Breast epithelium (tissue), 4 donors: ENCODE measurements at regions not wholly inside any gene's neighbourhood (a gene's known extent, or its start where the extent isn't known, plus 50 kb on each side); places are given as distances from the start of the nearest gene placed in this dataset.

Source experiments
- DNase-seq, 2 donors: peaks; one replicate each; pipeline ENCODE4 v3.0.0-alpha.2; 2019; ENCODE audit warnings: low spot score in 2 of 2
- H3K27ac ChIP-seq, 2 donors: fragments of 200-600 bp; sonication (generic) in 1 of 2; one replicate each; pipeline ENCODE4 v1.5.1; 2016 to 2019; ENCODE audit warnings: mild to moderate bottlenecking in 1 of 2
- H3K27me3 ChIP-seq, 2 donors: fragments of 200-600 bp; sonication (generic) in 1 of 2; one replicate each; pipeline versions ENCODE4 v1.5.1 to v1.6.0; 2017 to 2019; ENCODE audit warnings: control low read depth in 1 of 2, mild to moderate bottlenecking in 1 of 2
- H3K36me3 ChIP-seq: fragments of 200-600 bp; one replicate; pipeline ENCODE4 v1.5.1; 2019
- H3K4me1 ChIP-seq, 2 donors: fragments of 200-600 bp; sonication (generic); one replicate each; pipeline ENCODE4 v1.5.1; 2016 to 2019; ENCODE audit warnings: control low read depth in 1 of 2
- H3K4me3 ChIP-seq, 3 donors: fragments of 200-600 bp; sonication (generic); 1 replicate in 2 of 3; 2 replicates in 1 of 3; pipeline ENCODE4 v1.5.1; 2016 to 2019; ENCODE audit warnings: mild to moderate bottlenecking in 3 of 3, moderate library complexity in 2 of 3
- H3K9me3 ChIP-seq, 2 donors: fragments of 200-600 bp; sonication (generic) in 1 of 2; one replicate each; pipeline ENCODE4 v1.5.1; 2016 to 2019; ENCODE audit warnings: control low read depth in 1 of 2
- POLR2A ChIP-seq: fragments of 450-650 bp; IDR thresholded peaks from one replicate; pipeline ENCODE4 v1.6.1; 2016; ENCODE audit warnings: antibody characterized with exemption, mild to moderate bottlenecking, moderate library complexity
- POLR2AphosphoS5 ChIP-seq, 3 donors: sonication (generic); formaldehyde crosslinking; IDR thresholded peaks; one replicate each; pipeline ENCODE4 v1.6.1; 2017; ENCODE audit warnings: antibody characterized with exemption in 3 of 3
- intact Hi-C: fragments of 100-400 bp; cut with DNase I; formaldehyde crosslinking; loops from one replicate; pipeline ENCODE4 v1.15.1; 2023; ENCODE audit warnings: low total_unique reads
- TF ChIP-seq, protein P1 (sequence below), 3 donors: fragments of 450-650 bp; IDR thresholded peaks; one replicate each; pipeline ENCODE4 v1.5.1; 2016 to 2017; ENCODE audit warnings: antibody characterized with exemption in 3 of 3, mild to moderate bottlenecking in 3 of 3, moderate library complexity in 3 of 3

DNA sequence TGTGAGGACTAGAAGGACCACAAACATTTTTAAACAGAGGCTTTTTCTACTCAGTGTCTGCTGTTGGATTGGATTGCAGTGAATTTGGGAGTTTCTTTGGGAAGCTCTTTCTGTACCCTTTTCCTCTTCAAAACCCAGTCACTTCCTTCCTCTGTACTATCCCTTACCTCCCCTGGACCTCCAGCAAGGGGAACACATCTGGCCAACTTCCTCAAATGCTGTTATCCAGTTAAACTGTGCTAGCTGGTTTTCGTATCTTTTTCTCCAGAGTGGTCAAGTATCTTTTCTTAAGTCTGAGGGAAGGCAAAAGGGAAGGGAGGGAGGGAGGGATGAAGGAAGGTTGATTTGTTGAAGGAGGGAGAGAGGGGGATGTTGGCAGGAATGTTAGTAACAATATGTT lies 99.2 kb upstream of the TNR start:
- no peak overlapping the region for H3K4me3 ChIP-seq
- no peaks in the 10 kb centered on the region for H3K36me3 ChIP-seq
- no peak for TF ChIP-seq POLR2AphosphoS5 (IDR thresholded peaks at IDR 0.05)
- TF ChIP-seq, protein P1, sequence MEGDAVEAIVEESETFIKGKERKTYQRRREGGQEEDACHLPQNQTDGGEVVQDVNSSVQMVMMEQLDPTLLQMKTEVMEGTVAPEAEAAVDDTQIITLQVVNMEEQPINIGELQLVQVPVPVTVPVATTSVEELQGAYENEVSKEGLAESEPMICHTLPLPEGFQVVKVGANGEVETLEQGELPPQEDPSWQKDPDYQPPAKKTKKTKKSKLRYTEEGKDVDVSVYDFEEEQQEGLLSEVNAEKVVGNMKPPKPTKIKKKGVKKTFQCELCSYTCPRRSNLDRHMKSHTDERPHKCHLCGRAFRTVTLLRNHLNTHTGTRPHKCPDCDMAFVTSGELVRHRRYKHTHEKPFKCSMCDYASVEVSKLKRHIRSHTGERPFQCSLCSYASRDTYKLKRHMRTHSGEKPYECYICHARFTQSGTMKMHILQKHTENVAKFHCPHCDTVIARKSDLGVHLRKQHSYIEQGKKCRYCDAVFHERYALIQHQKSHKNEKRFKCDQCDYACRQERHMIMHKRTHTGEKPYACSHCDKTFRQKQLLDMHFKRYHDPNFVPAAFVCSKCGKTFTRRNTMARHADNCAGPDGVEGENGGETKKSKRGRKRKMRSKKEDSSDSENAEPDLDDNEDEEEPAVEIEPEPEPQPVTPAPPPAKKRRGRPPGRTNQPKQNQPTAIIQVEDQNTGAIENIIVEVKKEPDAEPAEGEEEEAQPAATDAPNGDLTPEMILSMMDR (IDR thresholded peaks at IDR 0.05), result no peak
- no peak for TF ChIP-seq POLR2A
- no peaks in the 10 kb centered on the region for H3K4me1 ChIP-seq
- DNase-seq, result no peak
- no peaks in the 10 kb centered on the region for H3K9me3 ChIP-seq
- H3K27me3 ChIP-seq, result peaks cover 0 to 7% of the 10 kb centered on the region in 2 donors
- H3K27ac ChIP-seq, result no peak overlapping the region
- intact Hi-C loops, result loop anchor here (5.0 kb wide), 1 partner anchor 255 kb away; no protein-coding TSS in a partner anchor

DNA sequence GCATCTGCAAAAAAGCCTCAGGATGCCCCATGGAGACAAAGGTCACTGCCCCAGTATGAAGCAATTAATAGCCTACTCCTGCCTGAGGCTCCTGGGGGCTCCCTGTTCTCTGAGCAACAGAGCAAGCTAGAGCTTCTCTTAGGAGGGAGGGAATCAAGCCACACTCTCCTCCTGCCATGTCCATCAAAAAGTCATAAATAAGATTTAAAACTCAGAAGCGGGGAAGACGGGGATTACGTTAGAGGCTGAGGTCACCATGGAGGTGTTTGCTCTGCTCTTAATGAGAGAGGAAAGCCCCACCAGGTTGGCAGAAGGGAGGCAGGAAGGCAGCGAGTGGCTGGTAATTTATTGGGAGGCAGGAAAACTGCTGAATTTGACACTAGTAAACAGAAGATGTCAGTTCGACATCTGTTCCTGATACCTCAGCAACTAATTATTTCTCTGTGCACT lies 98.4 kb upstream of the TNR start:
- Histone ChIP-seq H3K27ac (no peak overlapping the region), H3K4me1 (no peaks in the 10 kb centered on the region), H3K36me3 (no peaks in the 10 kb centered on the region), H3K4me3 (no peak overlapping the region), H3K27me3 (peaks cover 0 to 7% of the 10 kb centered on the region in 2 donors), H3K9me3 (no peaks in the 10 kb centered on the region)
- TF ChIP-seq POLR2A (no peak), POLR2AphosphoS5 (IDR thresholded peaks at IDR 0.05) (no peak)
- TF ChIP-seq, protein P1 (IDR thresholded peaks at IDR 0.05), result no peak
- intact Hi-C loops, result loop anchor here (5.0 kb wide), 1 partner anchor 254 kb away; no protein-coding TSS in a partner anchor
- DNase-seq, result no peak

DNA sequence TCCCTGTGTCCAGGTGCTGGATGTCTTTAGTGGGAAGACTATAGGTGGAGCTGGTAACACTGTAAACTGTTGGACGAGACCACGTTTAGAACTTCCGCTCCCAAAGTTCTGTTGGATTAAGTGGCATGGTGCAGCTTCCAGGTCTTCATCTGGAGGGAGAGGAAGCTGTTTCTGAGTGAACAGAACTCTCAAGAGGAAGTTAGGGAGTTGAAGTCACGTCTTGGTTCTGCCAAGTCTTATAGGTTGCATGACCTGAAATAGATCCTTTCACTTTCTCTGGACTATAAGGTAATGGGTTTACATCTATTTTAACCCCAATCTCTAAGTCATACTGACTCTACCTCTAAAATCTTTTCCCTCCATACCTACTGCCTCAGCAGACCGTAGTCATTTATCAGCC lies 97.4 kb upstream of the TNR start:
- Histone ChIP-seq H3K27ac (no peak overlapping the region), H3K9me3 (no peaks in the 10 kb centered on the region), H3K4me3 (no peak overlapping the region), H3K4me1 (no peaks in the 10 kb centered on the region), H3K36me3 (no peaks in the 10 kb centered on the region), H3K27me3 (peaks cover 0 to 7% of the 10 kb centered on the region in 2 donors)
- no peak for DNase-seq
- intact Hi-C loops, result loop anchor here (5.0 kb wide), 1 partner anchor 253 kb away; no protein-coding TSS in a partner anchor
- TF ChIP-seq, protein P1 (IDR thresholded peaks at IDR 0.05), result no peak
- TF ChIP-seq POLR2A (no peak), POLR2AphosphoS5 (IDR thresholded peaks at IDR 0.05) (no peak)

DNA sequence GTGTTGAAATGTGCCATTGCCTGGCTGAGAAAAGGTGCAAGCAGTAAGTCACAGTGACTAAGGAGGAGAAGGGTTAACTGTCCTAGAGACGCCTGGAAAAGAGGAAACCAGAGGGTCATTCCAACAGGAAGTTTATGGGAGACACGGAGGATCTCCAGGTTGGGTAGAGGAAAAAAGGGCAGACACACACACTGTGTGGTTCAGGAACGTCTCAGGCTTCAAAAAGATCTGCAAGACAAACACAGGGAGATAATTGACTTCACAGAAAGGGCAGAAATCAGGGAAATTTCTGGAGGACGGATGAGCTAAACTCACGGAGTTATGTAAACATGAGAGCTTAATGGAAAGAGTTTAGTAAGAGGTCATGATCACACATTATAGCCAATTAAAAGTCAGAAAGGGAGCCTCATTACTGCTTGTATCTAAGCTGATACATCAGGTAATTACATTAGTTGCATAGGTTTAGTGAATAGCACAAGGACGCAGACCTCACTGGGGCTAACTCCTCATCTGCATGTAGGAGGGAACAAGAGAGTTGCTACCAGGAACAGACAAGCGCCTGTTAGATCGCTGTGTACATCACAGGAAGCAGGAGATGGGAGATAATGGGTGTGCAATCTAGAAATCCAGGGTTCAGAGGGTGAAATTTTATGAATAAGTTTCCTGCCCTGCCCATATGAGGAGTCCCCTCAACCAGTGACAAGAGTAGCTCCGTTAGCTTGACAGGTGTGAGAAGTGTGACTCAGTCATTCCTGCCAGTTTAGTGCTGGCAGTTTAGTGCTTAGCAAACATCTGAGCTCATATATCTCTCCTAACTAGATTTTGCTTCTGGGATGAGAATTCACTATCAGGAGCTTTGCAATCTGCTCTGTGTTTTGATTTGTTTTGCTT lies 96.6 kb upstream of the TNR start:
- H3K4me3 ChIP-seq, result no peak overlapping the region
- H3K4me1 ChIP-seq, result no peaks in the 10 kb centered on the region
- H3K27me3 ChIP-seq, result peaks cover 0 to 7% of the 10 kb centered on the region in 2 donors
- TF ChIP-seq POLR2AphosphoS5 (IDR thresholded peaks at IDR 0.05) (no peak), POLR2A (no peak)
- TF ChIP-seq, protein P1 (IDR thresholded peaks at IDR 0.05), result no peak
- no peaks in the 10 kb centered on the region for H3K36me3 ChIP-seq
- intact Hi-C loops, result loop anchor here (5.0 kb wide), 1 partner anchor 253 kb away; no protein-coding TSS in a partner anchor
- H3K27ac ChIP-seq, result no peak overlapping the region
- DNase-seq, result no peak
- H3K9me3 ChIP-seq, result no peaks in the 10 kb centered on the region

DNA sequence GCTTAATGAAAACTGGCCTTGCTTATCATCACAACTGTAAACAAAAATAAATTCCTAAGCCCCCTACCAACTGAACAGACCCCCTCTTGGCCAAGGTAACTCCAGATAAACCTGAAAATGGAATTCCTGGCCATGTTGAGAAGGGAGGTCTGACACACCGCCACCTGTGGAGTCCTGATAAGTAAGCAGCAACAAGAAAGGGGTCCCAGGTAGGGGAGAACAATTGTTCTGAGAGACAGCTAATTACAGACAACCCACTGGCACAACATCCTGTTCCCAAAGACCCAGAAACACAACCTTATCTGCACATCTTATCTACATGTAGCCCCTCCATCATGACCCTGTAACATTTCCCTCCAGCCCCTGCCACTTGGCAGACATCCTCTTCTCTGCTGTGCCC lies 91.2 kb upstream of the TNR start:
- intact Hi-C loops, result no loop called here
- no peak overlapping the region for H3K27ac ChIP-seq

More for the DNA sequence above, 91.2 kb upstream of the TNR start:
- no peak overlapping the region for H3K4me3 ChIP-seq
- no peak for DNase-seq
- H3K9me3 ChIP-seq, result no peaks in the 10 kb centered on the region
- H3K27me3 ChIP-seq, result peaks cover 0 to 3% of the 10 kb centered on the region in 2 donors
- no peaks in the 10 kb centered on the region for H3K36me3 ChIP-seq
- TF ChIP-seq POLR2AphosphoS5 (IDR thresholded peaks at IDR 0.05) (no peak), POLR2A (no peak)
- TF ChIP-seq, protein P1 (IDR thresholded peaks at IDR 0.05), result no peak
- no peaks in the 10 kb centered on the region for H3K4me1 ChIP-seq
